ENCODE measurements at regions not wholly inside any gene's neighbourhood (a gene's known extent, or its start where the extent isn't known, plus 50 kb on each side); places are given as distances from the start of the nearest gene placed in this dataset.
"Not testable (repeated sequence)": the region's sequence is repeated elsewhere in the genome, so short reads cannot be mapped to it uniquely, and the experiment has no call there.

- no peak for DNase-seq (ENCODE audit: low spot score)
Measured at GRCh38 chr2:8424997-8425900, 256.6 kb upstream of the ID2 start.

- DNase-seq (ENCODE audit: low spot score): no peak
Measured at GRCh38 chr2:8426550-8426949, 255.3 kb upstream of the ID2 start.

- no peak for DNase-seq (ENCODE audit: low spot score)
Measured at GRCh38 chr2:8427211-8427610, 254.6 kb upstream of the ID2 start.

GRCh38 chr2:8430628-8431027 is 251.2 kb upstream of the ID2 start:
- DNase-seq (ENCODE audit: low spot score): no peak

- DNase-seq (ENCODE audit: low spot score): no peak
Measured at GRCh38 chr2:8431446-8432125, 250.3 kb upstream of the ID2 start.

GRCh38 chr2:8432706-8433336 is 249.0 kb upstream of the ID2 start:
- no peak for DNase-seq (ENCODE audit: low spot score)

GRCh38 chr2:8433390-8433789 is 248.5 kb upstream of the ID2 start:
- DNase-seq (ENCODE audit: low spot score): no peak

GRCh38 chr2:8435608-8436007 is 246.2 kb upstream of the ID2 start:
- DNase-seq (ENCODE audit: low spot score): no peak

- DNase-seq (ENCODE audit: low spot score): no peak
Measured at GRCh38 chr2:8436585-8436984, 245.3 kb upstream of the ID2 start.

- DNase-seq (ENCODE audit: low spot score): no peak
Measured at GRCh38 chr2:8437228-8437948, 244.5 kb upstream of the ID2 start.

- no peak for DNase-seq (ENCODE audit: low spot score)
Measured at GRCh38 chr2:8437949-8438400, 243.9 kb upstream of the ID2 start.

GRCh38 chr2:8438476-8438875 is 243.4 kb upstream of the ID2 start:
- DNase-seq (ENCODE audit: low spot score): no peak

GRCh38 chr2:8438996-8439395 is 242.9 kb upstream of the ID2 start:
- DNase-seq (ENCODE audit: low spot score): no peak

GRCh38 chr2:8440029-8440778 is 241.7 kb upstream of the ID2 start:
- DNase-seq (ENCODE audit: low spot score): no peak

- DNase-seq (ENCODE audit: low spot score): no peak
Measured at GRCh38 chr2:8441371-8441770, 240.5 kb upstream of the ID2 start.

GRCh38 chr2:8441986-8442385 is 239.9 kb upstream of the ID2 start:
- no peak for DNase-seq (ENCODE audit: low spot score)

GRCh38 chr2:8442833-8443486 is 238.9 kb upstream of the ID2 start:
- no peak for DNase-seq (ENCODE audit: low spot score)

- no peak for DNase-seq (ENCODE audit: low spot score)
Measured at GRCh38 chr2:8445580-8445979, 236.3 kb upstream of the ID2 start.

GRCh38 chr2:8446751-8447150 is 235.1 kb upstream of the ID2 start:
- not testable (repeated sequence) for DNase-seq (ENCODE audit: low spot score)

- no peak for DNase-seq (ENCODE audit: low spot score)
Measured at GRCh38 chr2:8447610-8448221, 234.1 kb upstream of the ID2 start.

Measured in H4 (cell line).